SK-N-SH (cell line): ENCODE measurements at regions not wholly inside any gene's neighbourhood (a gene's known extent, or its start where the extent isn't known, plus 50 kb on each side); places are given as distances from the start of the nearest gene placed in this dataset.

Experiments used
- EZH2phosphoT487 ChIP-seq: fragments of 200-600 bp; sonication (generic); IDR thresholded peaks from 2 replicates; pipeline ENCODE4 v1.6.1; 2017; ENCODE audit warnings: low read depth, mixed run types, mild to moderate bottlenecking, antibody characterized with exemption, moderate library complexity, borderline replicate concordance
- GABPA ChIP-seq: IDR thresholded peaks from 2 replicates; pipeline ENCODE4 v1.4.0; 2012; ENCODE audit warnings: low read depth, mild to moderate bottlenecking
- RAD21 ChIP-seq: IDR thresholded peaks from 2 replicates; pipeline ENCODE4 v1.6.1; 2012; ENCODE audit warnings: mild to moderate bottlenecking, low read length
- SIN3A ChIP-seq: IDR thresholded peaks from 2 replicates; pipeline ENCODE4 v1.6.1; 2012; ENCODE audit warnings: low read depth, mild to moderate bottlenecking, low read length, moderate library complexity, borderline replicate concordance
- SMC3 ChIP-seq: IDR thresholded peaks from 2 replicates; pipeline ENCODE4 v1.6.1; 2012; ENCODE audit warnings: low read depth, low read length, improper control_type of control experiment
- TF ChIP-seq, protein P1 (sequence below): fragments of 200-600 bp; sonication (generic); IDR thresholded peaks from 2 replicates; pipeline ENCODE4 v1.6.1; 2017; ENCODE audit warnings: antibody characterized with exemption, mild to moderate bottlenecking, moderate library complexity

- no peak for TF ChIP-seq GABPA
- TF ChIP-seq, protein P1, sequence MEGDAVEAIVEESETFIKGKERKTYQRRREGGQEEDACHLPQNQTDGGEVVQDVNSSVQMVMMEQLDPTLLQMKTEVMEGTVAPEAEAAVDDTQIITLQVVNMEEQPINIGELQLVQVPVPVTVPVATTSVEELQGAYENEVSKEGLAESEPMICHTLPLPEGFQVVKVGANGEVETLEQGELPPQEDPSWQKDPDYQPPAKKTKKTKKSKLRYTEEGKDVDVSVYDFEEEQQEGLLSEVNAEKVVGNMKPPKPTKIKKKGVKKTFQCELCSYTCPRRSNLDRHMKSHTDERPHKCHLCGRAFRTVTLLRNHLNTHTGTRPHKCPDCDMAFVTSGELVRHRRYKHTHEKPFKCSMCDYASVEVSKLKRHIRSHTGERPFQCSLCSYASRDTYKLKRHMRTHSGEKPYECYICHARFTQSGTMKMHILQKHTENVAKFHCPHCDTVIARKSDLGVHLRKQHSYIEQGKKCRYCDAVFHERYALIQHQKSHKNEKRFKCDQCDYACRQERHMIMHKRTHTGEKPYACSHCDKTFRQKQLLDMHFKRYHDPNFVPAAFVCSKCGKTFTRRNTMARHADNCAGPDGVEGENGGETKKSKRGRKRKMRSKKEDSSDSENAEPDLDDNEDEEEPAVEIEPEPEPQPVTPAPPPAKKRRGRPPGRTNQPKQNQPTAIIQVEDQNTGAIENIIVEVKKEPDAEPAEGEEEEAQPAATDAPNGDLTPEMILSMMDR: no peak
- TF ChIP-seq EZH2phosphoT487: no peak
- no peak for TF ChIP-seq SIN3A
- TF ChIP-seq SMC3: no peak
- TF ChIP-seq RAD21: no peak
Observed at GRCh38 chr15:35698331-35698730, 152.4 kb upstream of the DPH6 start.
